RKO (cell line): ENCODE measurements at regions not wholly inside any gene's neighbourhood (a gene's known extent, or its start where the extent isn't known, plus 50 kb on each side); places are given as distances from the start of the nearest gene placed in this dataset.
"Not testable (repeated sequence)": the region's sequence is repeated elsewhere in the genome, so short reads cannot be mapped to it uniquely, and the experiment has no call there.

Experiments used
- DNase-seq: peaks from one replicate; pipeline ENCODE4 v3.0.0-alpha.2; 2016; ENCODE audit warnings: low spot score

GRCh38 chrX:107296184-107296583 is 89.8 kb downstream of the DNAAF6 start:
- DNase-seq = not testable (repeated sequence)

- no peak for DNase-seq
Observed at GRCh38 chrX:107298276-107298675, 91.9 kb downstream of the DNAAF6 start.

GRCh38 chrX:107301253-107301652 is 94.8 kb downstream of the DNAAF6 start:
- DNase-seq = no peak

DNA sequence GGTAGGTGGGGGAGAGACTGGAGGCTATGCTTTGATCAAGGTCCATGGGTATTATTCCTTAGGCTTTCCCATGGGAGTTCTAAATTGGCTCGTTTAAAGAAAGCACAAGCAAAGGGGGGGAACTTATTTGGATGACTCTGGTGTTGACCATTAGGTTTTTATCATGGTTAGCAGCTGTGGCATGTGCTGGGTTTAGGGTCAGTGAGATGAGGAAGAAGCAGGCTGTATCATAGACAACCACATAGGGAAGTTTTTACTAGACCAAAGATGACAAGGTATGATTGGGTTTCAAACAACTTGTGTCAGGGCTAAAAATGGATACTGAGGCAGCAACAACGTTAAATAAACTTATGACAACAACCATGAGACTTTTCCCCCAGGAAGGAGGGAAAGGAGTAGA is 97.7 kb downstream of the DNAAF6 start:
- no peak for DNase-seq

GRCh38 chrX:107323786-107324492 is 117.5 kb downstream of the DNAAF6 start:
- DNase-seq = no peak

- DNase-seq = peak; percentile 10
Observed at GRCh38 chrX:107324493-107325310, 118.3 kb downstream of the DNAAF6 start.

DNA sequence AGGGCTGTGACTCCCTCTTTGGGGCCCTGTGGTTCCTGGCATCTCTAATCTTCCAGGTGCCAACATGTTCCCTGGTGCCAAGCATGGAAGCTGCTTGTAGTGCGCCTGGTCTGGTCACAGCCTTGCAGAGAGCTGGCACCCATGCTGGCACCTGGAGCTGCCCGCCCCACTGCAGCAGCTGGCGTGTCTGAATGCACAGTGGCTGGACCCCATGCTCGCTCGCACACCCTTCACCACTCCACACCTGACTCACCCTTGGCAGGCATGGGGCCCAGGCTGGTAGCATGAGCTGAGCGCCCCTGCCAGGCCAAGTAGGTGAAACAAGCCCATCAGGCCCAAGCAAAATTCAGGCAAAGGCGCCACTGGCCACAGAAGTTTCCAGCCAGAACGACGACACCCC is 119.1 kb downstream of the DNAAF6 start:
- DNase-seq = no peak

GRCh38 chrX:107348051-107348450 is 101.4 kb upstream of the FRMPD3 start:
- no peak for DNase-seq

- no peak for DNase-seq
Observed at GRCh38 chrX:107348990-107349389, 100.5 kb upstream of the FRMPD3 start.

DNA sequence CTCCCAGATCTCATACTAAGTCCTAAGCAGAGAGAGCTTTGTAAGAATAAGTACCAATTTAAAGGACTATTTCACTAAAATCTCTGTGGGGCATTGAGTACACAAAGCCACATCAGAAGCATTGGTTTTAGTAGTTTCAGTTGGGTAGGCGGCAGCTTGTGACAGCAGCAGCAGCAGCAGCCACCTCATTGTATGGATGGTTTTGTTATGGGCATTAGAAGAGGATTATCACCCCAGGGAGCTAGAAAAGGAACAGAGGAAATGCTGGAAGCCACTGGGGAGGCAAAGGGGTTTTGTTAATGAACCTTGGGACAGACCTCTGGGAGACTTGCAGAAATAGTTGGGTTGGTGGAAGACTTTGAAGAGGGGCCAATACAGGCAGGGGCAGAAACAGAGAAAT is 93.9 kb upstream of the FRMPD3 start:
- DNase-seq = no peak

GRCh38 chrX:107360788-107361360 is 88.6 kb upstream of the FRMPD3 start:
- no peak for DNase-seq

- DNase-seq = not testable (repeated sequence)
Observed at GRCh38 chrX:107370185-107370584, 79.3 kb upstream of the FRMPD3 start.

GRCh38 chrX:107374132-107374531 is 75.3 kb upstream of the FRMPD3 start:
- DNase-seq = no peak

GRCh38 chrX:107374831-107375230 is 74.6 kb upstream of the FRMPD3 start:
- DNase-seq = no peak

GRCh38 chrX:107376186-107376585 is 73.3 kb upstream of the FRMPD3 start:
- not testable (repeated sequence) for DNase-seq

DNA sequence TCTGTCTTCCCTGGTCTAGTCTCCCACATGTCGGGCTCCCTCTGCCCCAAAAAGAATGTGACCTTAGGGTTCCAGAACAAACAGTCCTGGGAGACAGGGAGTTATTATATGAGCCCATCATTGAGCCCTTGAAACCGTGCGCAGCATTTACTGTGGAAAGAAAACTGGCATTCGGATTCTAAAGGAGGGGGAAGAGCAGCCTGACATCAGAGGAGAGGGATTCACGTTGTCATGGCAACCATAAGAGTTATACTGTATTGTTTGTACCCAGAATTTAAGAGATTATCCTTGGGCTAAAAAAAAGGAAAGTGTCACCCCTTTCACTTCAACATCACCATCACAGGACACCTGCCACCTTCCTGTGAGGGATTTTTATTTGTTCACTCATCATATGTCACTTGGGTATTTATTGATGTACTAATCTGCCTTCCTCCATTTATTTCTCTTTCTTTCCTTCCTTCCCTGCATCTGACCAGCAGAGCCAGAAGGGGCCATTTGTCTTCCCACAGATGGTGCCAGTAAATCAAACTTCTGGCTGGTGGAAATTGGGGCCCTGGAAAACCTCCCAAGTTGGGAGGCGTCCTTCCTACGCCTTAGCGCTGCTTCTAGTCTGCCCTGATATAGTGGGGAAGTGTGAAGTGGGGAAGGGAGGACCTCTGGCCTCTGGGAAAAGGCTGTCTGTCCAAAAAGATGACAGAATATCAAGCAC is 64.9 kb upstream of the FRMPD3 start:
- DNase-seq = no peak

GRCh38 chrX:107389726-107390125 is 59.7 kb upstream of the FRMPD3 start:
- DNase-seq = no peak

DNA sequence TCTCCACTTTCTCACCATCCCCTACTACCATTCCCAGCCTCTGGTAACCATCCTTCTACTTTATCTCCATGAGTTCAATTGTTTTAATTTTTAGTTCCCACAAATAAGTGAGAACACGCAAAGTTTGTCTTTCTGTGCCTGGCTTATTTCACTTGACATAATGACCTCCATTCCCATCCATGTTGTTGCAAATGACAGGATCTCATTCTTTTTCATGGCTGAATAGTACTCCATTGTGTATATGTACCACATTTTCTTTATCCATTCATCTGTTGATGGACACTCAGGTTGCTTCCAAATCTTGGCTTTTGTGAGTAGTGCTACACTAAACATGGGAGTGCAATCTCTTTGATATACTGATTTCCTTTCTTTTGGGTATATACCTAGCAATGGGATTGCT is 55.8 kb upstream of the FRMPD3 start:
- DNase-seq = not testable (repeated sequence)

DNA sequence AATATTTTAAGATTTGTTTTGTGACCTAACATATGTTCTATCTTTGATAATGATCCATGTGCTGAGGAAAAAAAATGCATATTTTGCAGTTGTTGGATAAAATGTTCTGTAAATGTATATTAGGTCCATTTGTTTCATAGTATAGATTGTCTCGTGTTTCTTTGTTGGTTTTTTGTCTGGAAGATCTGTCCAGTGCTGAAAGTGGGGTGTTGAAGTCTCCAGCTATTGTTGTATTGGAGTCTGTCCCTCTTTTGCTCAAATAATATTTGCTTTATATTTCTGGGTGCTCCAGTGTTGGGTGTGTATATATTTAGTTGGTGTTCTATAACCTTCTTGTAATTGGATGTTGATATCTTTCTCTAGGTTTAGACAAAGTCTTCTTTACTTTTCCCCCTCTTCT is 53.2 kb upstream of the FRMPD3 start:
- DNase-seq = peak; percentile 0

GRCh38 chrX:107396783-107397182 is 52.7 kb upstream of the FRMPD3 start:
- DNase-seq = no peak

- no peak for DNase-seq
Observed at GRCh38 chrX:107398115-107398514, 51.3 kb upstream of the FRMPD3 start.
